Bronchial epithelial cell (primary cell): ENCODE measurements at regions not wholly inside any gene's neighbourhood (a gene's known extent, or its start where the extent isn't known, plus 50 kb on each side); places are given as distances from the start of the nearest gene placed in this dataset.

Source experiments
- DNase-seq: peaks from one replicate; pipeline ENCODE4 v3.0.0-alpha.2; 2010; ENCODE audit warnings: low read depth
- FAIRE-seq: peaks from 2 replicates; lab custom pipeline; 2011; peaks lifted over from hg19 to GRCh38; lab: Jason Lieb, UNC
- H3K27me3 ChIP-seq: 2 replicates; pipeline ENCODE4 v1.5.1; 2011; ENCODE audit warnings: low read length; ENCODE audit not compliant: control insufficient read depth, insufficient read depth
- H3K36me3 ChIP-seq: 2 replicates; pipeline ENCODE4 v1.5.1; 2011; ENCODE audit warnings: low read length; ENCODE audit not compliant: control insufficient read depth, insufficient read depth
- H3K4me3 ChIP-seq: 2 replicates; pipeline ENCODE4 v1.5.1; 2011; ENCODE audit warnings: mild to moderate bottlenecking, low read depth, low read length, control low read depth
- CTCF ChIP-seq: IDR thresholded peaks from 2 replicates; pipeline ENCODE4 v1.5.1; 2011; ENCODE audit warnings: mild to moderate bottlenecking, moderate library complexity, low read length, control low read depth, inconsistent platforms; ENCODE audit not compliant: insufficient read depth, severe bottlenecking

- TF ChIP-seq CTCF, result no peak
- no peak overlapping the region for H3K4me3 ChIP-seq
- no peaks in the 10 kb centered on the region for H3K36me3 ChIP-seq
- DNase-seq, result no peak
- no peak for FAIRE-seq
- H3K27me3 ChIP-seq, result no peaks in the 10 kb centered on the region
Observed at GRCh38 chr6:95127261-95127660, 450.1 kb upstream of the MANEA start.

GRCh38 chr6:95128439-95128838, 448.9 kb upstream of the MANEA start:
- no peak for FAIRE-seq

DNA sequence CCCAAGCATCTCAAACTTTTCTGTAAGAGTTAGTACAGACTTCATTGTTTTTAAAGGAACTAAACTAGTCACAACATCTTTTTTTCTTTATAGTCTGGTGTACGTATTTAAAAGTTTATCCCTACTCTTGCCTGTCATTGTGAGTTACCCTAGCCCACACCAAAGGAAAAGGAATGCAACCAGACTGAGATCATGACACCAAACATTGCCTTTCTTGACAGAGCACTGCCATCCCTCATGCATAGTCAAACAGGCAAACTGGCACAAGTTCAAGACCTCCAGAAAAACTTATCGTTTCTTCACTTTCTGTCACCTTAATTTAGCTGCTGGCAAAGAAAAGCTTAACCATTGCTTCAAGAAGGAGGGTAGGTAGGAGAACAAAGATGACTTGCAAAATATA, 448.4 kb upstream of the MANEA start:
- FAIRE-seq (no peak), DNase-seq (no peak)
- no peaks in the 10 kb centered on the region for H3K36me3 ChIP-seq
- no peak for TF ChIP-seq CTCF
- no peak overlapping the region for H3K4me3 ChIP-seq
- H3K27me3 ChIP-seq, result no peaks in the 10 kb centered on the region

More at GRCh38 chr6:95128439-95128838, 448.9 kb upstream of the MANEA start:
- DNase-seq, result no peak
- TF ChIP-seq CTCF, result no peak
- no peaks in the 10 kb centered on the region for H3K27me3 ChIP-seq
- H3K36me3 ChIP-seq, result no peaks in the 10 kb centered on the region
- no peak overlapping the region for H3K4me3 ChIP-seq

- peak; percentile 52 for TF ChIP-seq CTCF
- DNase-seq (peak; percentile 57), FAIRE-seq (no peak)
- no peaks in the 10 kb centered on the region for H3K36me3 ChIP-seq
- no peak overlapping the region for H3K4me3 ChIP-seq
- H3K27me3 ChIP-seq, result no peaks in the 10 kb centered on the region
Observed at GRCh38 chr6:95133578-95133977, 443.8 kb upstream of the MANEA start.

DNA sequence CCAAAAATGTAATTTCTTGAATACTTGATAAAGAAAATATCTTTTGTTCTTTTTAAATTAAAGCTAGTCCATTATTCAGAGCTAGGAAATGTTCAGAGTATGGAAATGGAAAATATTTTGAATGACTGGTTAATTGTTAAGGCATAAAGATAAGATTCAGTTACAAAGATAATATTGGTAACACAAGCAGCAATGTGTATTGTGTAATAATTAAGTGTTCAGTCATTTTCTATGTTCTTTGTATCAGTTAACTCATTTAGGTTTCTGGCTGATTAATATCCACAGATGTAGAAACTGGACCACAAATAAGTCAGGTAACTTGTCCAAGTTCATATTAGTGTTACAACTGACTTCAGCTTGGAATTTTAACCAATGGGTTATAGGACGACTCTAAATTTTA, 442.2 kb upstream of the MANEA start:
- no peak overlapping the region for H3K4me3 ChIP-seq
- H3K27me3 ChIP-seq, result no peaks in the 10 kb centered on the region
- DNase-seq, result no peak
- no peak for TF ChIP-seq CTCF
- no peak for FAIRE-seq
- H3K36me3 ChIP-seq, result no peaks in the 10 kb centered on the region

DNA sequence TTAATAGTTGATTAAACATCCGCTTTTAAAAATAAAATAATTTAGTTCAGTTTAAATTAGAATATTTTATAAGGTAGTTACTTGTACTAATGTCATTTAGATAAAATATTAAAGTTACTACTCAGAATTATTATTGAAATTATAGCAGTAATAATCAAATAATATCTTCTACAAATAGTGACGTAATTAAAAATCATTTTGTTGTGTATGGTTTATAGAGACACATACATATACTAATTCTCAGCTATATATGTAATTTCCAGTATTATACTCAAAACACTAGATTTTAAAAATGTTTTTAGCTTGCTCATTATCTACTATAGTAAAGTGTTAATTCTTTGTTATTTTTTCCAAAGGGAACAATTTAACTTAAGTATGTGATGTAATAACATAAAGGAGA, 435.2 kb upstream of the MANEA start:
- FAIRE-seq (no peak), DNase-seq (no peak)
- H3K36me3 ChIP-seq, result no peaks in the 10 kb centered on the region
- no peak overlapping the region for H3K4me3 ChIP-seq
- no peaks in the 10 kb centered on the region for H3K27me3 ChIP-seq
- TF ChIP-seq CTCF, result no peak
